GM19043 (cell line): ENCODE measurements at regions not wholly inside any gene's neighbourhood (a gene's known extent, or its start where the extent isn't known, plus 50 kb on each side); places are given as distances from the start of the nearest gene placed in this dataset.
"Not testable (repeated sequence)": the region's sequence is repeated elsewhere in the genome, so short reads cannot be mapped to it uniquely, and the experiment has no call there.

ENCODE experiments used
- ATAC-seq: cut with Tn5 transposase; IDR thresholded peaks from one replicate; pipeline ENCODE4 v1.9.1; 2021; ENCODE audit warnings: low read depth; ENCODE audit not compliant: unreplicated experiment

DNA sequence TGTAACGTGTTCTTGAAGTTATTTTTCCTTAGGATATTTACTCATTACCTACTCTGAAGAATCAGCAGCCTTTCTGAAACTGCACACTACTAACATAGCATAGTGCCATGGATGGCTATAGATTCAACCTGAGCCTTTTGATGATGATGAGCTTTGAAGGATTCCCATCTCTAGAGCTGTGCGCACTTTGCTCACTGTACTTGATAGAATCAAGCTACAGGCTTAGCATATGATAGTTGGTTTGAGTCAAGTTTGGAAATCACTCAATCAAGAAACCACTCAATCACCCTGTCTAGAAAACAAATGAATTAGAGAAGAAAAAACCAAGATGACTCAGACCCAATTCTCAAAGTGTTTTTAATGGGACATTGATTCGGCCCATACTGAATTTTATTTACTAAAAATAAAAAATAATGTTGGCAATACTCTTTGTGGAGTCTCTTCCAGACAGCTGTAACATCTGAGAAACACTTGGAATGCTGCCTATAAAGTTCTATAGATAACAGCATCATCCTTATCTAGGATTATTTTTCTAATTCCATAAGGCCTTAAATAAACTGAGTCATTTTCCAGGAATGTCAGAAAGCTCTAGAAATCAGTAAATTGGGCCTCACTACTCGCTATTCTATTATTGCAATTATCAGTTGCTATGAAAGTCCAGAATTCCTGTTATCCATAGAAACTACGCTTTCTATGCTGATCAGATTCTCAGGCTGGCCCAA is 259.0 kb upstream of the ERBB4 start:
- ATAC-seq, result no peak

DNA sequence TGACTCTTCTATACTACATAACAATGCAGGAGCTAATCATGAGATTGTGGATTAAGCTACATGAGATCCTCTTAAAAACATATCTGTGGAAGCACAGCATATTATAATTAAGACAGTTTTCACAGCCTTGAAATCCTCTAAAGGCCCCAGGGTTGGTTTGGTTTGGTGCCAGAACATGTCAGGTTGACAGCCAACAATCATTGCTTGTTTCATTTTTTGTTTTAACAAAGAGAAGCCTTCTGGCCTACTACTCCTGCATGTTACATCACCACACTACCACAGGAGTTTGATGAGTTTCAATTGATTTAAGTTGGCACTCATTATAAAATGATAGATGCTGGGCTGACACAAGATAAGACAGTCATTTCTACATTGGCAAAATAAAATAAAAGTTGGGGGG is 255.9 kb upstream of the ERBB4 start:
- ATAC-seq, result no peak

DNA sequence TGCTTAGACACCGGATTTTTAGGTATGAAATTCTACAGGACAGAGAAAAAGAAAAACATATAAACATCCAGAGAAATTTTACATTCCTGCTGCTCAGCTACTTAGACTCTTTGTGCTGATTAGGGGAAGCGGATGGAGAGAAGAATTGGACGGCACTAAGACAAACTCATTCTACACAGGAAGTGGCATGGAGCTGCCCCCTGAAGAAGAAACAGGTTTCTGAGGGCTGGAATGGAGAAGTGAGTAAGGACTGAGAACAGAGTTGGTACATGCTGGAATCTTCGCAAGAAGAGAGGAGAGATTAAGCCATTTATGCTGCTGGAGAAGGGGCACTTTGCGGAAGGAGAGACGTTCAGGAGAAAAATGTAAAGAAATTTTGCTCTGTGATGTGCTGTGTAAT is 253.0 kb upstream of the ERBB4 start:
- no peak for ATAC-seq

DNA sequence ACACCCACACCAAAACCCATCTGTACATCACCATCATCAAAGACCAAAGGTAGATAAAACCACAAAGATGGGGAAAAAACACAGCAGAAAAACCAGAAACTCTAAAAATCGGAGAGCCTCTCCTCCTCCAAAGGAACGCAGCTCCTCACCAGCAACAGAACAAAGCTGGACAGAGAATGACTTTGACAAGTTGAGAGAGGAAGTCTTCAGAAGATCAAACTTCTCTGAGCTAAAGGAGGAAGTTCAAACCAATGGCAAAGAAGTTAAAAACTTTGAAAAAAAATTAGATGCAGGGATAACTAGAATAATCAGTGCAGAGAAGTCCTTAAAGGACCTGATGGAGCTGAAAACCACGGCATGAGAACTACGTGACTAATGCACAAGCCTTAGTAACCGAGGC is 247.5 kb upstream of the ERBB4 start:
- ATAC-seq, result not testable (repeated sequence)

DNA sequence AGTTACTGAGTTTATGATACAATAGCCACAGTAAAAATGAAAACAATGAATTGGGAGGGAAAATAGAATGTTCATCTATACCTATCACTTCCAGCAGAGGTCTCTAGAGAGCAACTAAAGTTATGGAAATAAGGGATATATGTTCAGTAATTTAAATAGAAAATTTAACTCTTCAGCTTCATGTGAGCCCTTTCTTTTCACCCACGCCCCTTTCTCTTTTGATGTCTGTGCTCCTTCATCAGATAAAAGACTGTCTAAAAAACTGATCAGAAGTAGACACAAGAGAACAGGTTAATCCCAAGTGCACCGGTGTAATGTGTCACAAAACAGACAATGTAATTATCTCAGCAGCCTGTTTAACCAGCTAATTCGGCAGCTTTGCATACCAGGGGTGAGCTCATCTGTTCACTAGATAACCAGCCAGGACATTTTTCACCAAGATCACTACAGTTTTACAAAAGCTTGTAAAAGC is 238.5 kb upstream of the ERBB4 start:
- ATAC-seq, result no peak

DNA sequence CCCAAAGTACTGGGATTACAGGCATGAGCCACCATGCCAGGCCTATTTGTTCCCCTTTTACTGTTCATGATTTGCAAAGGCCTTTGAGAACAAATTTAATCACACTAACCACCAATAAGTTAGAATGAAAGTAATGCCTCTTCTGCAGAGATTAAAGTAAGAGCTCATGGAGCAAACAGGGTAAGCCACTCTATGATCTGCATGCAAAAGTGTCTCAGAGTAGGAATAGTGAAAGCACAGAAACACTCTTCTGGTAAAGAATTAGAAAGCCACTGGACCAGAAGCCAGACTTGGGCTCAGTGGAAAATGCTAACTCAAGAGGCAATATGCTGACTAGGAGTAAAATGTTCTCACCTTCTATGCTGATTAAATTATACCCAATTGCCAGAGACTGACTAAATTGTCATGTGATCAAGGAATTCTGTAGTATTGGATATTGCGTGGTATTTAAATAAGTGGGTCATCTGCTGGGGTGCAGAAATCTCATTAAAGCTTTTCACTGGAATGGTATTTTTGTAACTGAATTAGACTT is 235.3 kb upstream of the ERBB4 start:
- ATAC-seq, result no peak

DNA sequence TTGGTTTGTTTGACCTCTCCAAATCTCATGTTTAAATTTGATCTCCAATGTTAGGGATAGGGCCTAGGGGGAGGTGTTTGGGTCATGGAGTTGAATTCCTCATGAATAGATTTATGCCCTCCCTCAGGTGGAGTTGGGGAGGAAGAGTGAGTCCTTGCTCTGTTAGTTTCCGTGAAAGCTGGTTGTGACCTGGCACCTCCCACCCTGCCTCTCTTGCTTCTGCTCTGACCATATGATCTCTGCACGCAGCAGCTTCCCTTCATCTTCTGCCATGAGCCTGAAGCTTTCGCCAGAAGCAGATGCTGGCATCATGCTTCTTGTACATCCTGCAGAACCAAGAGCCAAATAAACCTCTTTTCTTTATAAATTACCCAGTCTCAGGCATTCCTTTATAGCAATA is 231.6 kb upstream of the ERBB4 start:
- ATAC-seq, result no peak

DNA sequence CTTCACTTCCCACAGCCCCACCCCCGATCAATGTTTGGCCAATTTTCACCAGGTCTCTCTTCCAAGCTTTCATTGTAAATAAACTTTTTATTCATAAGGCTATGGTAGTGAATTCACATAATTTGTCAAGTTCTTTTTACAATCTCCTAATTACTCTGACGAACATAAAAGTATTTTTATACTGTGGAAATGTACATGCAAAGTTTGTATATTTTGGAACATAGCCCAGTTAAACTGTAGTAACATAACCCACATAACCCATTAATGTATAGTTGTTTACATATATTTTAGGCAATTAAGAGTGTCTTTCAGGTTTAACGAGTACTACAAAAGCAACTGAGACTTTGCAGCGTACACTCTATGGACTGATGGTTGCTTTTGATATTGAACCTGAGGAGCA is 228.3 kb upstream of the ERBB4 start:
- no peak for ATAC-seq

DNA sequence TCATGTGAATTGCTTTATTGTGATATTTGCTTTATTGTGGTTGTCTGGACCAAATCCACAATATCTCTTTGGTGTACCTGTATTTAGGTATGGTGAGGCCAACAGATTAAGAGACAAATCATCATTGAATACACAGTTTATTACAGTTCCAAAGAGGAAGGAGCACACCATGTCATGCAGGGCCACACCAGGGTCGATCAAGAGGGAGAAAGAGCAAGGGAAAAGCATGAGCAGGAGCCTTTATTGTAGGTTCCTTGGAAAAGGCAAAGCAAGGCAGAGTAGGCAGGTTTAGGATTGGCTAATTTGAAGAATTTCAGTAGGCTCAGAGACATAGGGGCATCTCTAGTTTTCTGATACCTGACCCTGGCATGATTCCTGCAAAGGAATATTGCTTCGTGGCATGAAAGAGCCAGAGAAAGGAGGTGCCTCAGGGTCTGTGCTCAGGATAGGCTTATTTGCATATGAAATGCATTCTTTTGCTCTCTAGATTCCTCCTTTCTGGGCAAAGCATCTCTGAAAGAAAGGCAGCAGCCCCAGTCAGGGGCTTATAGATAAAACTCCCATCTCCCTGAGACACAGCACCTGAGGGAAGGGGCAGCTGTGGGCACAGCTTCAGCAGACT is 214.2 kb upstream of the ERBB4 start:
- no peak for ATAC-seq

DNA sequence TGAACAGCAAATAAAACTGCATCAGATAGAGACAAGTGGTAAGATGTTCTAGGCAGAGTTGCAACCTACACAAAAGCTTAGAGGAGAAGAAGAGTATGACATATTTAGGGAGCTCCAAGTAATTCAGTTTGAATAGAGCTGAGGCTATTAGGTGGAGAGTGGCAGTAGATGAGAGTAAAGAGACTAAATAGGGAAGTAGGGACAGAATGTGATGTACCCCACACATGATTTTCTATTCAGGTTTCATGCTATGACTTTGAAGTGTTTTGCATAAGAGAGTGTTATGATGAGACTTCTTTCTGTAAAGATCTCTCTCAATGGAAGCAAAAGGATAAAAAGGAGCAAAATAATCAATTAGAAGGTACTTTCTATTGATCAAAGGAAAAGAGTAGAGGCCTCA is 206.8 kb upstream of the ERBB4 start:
- peak; percentile 60 for ATAC-seq

DNA sequence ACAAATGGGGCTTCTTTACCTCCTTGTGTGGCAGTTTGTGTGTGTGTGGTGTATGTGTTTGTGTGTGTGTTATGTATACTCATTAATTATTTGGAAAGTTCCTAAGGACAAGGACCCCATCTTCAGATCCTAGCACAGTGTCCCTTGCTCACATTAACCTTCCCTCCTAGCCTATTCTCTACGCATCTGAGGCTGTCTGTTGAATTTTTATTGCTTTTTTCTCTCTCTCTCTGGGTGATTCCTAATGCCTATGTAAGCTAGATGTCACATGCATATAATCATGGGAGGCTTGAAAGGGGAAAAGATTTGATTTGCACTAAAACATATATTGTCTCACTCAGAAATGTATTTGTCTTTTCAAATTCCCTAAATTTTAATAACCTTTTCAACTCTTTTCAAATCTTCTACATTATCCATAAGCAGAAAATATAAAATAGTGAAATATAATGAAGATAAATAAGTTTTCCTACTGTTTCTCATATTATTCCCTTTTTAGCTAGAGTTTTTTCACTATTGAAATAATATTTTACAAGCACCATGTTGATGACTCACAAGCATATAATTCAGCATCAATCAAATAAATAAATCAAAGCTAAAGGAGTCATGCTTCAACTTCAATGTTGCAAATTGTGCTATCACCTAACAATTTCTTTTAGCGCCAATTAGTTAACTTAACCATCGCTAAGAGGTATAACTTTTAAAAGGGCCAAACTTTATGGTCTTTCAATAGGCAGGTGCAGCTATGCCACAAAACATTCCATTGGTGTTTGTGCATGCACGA is 199.0 kb upstream of the ERBB4 start:
- ATAC-seq, result no peak

DNA sequence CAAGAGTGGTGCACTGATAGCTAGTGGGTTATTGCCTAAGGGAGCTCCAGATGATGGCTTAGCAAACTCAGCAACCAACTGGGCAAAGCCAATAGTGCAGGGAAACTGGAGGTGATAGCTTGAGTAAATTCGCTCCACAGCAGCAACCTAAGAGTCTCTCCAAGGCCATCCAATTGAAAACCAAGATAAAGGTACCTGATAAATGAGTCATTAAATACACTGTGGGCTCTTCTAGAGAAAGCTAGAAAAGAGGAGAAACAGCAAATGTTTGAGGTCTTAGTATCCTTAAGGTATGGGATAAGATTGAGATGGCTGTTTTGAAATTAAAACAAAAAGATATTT is 197.8 kb upstream of the ERBB4 start:
- no peak for ATAC-seq

DNA sequence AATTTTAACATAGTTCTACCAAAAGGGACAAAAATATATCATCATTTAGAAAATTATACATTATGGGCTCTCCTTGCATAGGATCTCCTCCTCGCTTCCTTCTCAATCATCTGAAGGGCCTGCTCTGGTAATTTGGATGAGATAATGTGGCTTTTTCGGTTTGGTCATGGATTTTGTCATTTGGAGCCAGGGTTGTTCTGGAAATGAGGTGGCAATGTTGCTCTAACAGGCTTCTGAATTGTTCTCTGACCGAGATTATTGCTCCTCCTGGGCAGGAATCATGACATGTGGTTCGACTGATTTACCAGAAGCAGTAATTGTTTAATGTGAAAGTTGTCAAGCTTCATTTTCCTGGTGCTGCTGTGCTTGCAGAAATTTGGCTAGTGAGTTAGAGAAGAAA is 194.7 kb upstream of the ERBB4 start:
- peak; percentile 28 for ATAC-seq

DNA sequence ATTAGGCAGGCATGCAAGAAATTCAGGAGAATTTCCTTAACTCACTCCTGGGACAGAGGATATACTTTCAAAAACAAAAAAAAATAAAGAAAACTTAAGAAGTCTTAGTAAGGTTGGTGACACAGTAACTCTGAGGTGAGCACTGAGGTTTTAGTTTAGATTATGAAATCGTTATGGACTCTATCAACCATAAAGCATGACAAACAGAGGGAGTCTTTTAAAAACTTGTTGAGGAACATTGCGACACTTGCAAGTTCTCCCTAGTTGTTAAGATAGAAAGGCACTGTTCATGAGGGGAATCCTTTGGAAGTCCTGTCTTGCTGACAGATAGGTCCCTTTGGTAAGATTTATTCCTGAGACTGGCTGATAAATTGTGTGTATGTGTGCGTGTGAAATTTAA is 194.3 kb upstream of the ERBB4 start:
- ATAC-seq, result no peak

DNA sequence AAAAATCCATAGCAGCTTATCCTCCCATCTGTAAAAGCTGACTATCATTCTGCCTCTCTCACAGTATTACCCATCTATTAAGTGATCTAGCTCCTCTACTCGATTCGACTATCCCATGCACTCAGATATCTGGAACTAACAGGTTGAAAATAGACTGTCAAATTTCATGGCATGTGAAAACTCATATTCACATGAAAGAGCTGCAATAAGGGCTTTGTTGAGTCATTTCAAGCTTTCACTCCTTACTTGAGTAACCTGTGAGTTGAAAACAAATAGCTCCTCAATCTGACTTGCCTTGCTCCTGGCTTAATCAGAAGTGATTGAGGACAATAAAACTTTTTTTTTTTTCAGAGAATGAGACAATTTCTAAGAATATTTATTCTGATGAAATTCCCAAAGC is 192.4 kb upstream of the ERBB4 start:
- peak; percentile 73 for ATAC-seq

DNA sequence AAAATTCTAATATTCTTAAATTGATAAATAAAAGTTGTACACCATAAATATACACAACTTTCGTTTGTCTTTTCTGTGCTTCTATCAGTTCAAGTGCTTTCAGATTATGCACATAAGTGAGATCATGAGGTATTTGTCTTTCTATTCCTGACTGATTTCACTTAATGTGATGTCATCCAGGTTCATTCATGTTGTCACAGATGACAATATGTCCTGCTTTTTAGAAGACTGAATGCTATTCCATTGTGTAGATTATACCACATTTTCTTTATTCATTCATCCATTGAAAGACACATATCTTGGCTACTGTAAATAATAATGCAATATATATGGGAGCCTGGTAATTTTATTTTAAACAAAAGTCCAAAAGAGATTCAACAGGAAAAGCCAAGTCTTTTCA is 190.1 kb upstream of the ERBB4 start:
- no peak for ATAC-seq

DNA sequence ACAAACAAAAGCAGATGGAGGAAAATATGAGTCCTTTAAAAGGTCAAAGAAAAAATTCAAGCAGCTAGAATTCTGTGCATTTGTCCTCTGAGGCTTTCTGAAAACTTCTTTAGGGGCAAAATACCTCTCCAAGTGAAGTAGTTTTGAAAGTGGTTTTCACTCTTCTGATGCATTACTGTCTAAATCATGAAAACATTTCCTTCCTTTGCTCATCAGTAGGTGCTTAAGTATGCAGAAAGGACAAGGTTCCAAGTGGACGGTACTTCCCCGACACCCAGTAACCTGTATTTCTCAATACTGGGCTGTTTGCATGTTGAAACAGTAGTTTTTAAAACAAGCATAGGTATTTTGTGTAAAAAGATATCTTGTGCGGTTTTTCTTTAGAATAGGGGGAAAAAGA is 189.1 kb upstream of the ERBB4 start:
- peak; percentile 52 for ATAC-seq

DNA sequence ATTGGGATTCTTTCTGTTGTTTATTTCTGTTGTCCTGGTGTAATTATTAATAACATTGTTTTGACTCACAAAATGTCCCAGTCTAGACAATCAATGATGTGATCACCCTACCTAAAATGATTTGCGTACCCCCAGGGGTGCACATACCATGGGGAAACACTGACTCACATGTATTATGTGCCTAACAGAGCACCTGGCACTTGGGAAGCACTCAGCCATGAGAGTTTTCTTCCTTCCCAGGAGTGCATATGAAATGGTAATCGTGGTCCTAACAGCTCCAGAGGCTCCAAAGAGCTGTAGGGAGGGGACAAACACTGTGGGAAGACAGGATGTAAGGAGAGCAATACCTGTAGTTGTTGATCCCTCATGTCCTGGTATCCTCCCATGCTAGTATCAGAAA is 187.8 kb upstream of the ERBB4 start:
- no peak for ATAC-seq

DNA sequence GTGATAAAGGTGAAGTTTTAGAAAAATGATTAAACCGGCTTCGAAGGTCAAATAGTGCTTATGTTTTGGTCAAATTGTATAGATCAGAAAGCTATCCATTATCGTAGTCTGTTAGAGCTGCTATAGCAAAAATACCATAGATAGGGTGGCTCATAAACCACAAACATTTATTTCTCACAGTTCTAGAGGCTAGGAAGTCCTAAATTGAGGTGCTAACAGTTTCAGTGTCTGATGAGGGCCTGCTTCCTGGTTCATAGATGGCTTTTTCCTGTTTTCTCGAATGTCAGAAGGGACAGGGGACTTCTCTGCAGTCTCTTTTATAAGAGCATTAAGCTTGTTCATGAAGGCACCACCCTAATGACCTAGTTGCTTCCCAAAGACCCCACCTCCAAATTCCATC is 186.6 kb upstream of the ERBB4 start:
- no peak for ATAC-seq

DNA sequence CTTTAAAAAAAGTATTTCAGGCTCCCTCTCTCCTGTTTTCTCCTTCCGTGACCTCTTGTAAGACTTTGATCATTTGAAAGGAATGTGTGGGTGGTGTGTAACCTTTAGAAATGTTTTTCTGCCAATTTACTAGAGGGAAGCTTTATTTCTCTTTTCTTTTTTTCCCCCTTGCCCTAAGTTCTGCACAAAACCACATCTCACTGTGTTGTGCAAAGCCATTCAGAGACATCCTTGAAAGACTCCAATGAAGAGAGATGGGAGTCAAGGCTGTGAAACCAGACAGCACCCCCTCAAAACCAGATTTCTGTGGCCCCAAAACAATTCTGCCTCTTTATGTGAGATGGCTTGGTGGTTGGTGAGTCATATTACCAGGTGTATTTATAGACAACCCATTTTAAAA is 184.6 kb upstream of the ERBB4 start:
- ATAC-seq, result no peak

DNA sequence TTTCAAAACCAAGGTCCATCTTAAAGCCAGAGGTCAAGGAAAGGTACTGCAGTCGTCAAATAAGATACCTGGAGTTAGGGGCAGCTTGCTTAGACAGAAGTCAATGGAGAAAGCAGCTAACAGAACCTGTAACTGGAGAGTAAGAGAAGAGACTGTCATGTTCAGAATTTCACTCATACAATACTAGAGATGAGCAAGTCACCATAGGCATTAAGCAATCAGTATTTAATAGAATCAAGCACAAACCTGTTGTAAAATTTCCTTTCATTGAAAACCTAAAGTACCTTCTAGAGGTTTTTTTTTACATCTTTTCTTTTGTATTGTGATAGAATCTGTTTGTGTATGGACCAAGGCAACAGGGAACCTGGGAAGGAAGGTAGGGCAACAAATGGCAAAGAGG is 183.4 kb upstream of the ERBB4 start:
- no peak for ATAC-seq

DNA sequence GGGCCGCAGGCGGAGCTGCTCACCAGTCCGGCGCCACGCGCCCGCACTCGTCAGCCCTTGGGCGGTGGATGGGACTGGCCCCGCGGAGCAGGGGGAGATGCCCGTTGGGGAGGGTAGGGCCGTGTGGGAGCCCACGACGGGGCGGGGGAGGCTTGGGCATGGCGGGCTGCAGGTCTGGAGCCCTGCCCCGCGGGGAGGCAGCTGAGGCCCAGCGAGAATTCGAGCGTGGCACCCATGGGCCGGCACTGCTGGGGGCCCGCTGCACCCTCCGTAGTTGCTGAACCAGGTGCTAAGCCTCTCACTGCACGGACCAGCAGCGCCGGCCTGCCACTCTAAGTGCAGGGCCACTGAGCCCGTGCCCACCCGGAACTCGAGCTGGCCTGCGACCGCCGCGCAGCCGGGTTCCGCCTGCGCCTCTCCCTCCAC is 182.4 kb upstream of the ERBB4 start:
- no peak for ATAC-seq
